Fibroblast of lung (primary cell): ENCODE measurements at regions not wholly inside any gene's neighbourhood (a gene's known extent, or its start where the extent isn't known, plus 50 kb on each side); places are given as distances from the start of the nearest gene placed in this dataset.

Source experiments
- CTCF ChIP-seq, 2 donors: IDR thresholded peaks in 1 of 2; conservative IDR thresholded peaks in 1 of 2; 1 replicate in 1 of 2; 2 replicates in 1 of 2; pipeline ENCODE4 v1.5.1; 2011 to 2012; ENCODE audit warnings: low read length in 2 of 2, control low read depth in 1 of 2, inconsistent platforms in 1 of 2, low read depth in 1 of 2, mild to moderate bottlenecking in 1 of 2
- EZH2 ChIP-seq: IDR thresholded peaks from 2 replicates; pipeline ENCODE4 v1.5.1; 2012; ENCODE audit warnings: low read length, control low read depth, mild to moderate bottlenecking; ENCODE audit errors: missing control alignments

GRCh38 chr11:15745266-15745665 is 611.1 kb downstream of the SOX6 start:
- TF ChIP-seq CTCF (conservative IDR thresholded peaks at IDR 0.05 in 1 of 2, IDR thresholded peaks at IDR 0.05 in 1 of 2; ENCODE audit: low read depth in 1 of 2, low read length in 2 of 2) (no peak), EZH2 (no peak)
